Large intestine (tissue), 3 donors: ENCODE measurements at regions not wholly inside any gene's neighbourhood (a gene's known extent, or its start where the extent isn't known, plus 50 kb on each side); places are given as distances from the start of the nearest gene placed in this dataset.

Source experiments
- DNase-seq, 2 donors: peaks; one replicate each; pipeline versions ENCODE4 v3.0.0 to v3.0.0-alpha.2; 2013
- H3K27ac ChIP-seq: one replicate; pipeline ENCODE4 v1.5.1; 2013; ENCODE audit warnings: low read length
- H3K27me3 ChIP-seq: 2 replicates; pipeline ENCODE4 v1.6.1; 2013; ENCODE audit warnings: low read length; ENCODE audit not compliant: control insufficient read depth, insufficient read depth
- H3K36me3 ChIP-seq: 2 replicates; pipeline ENCODE4 v1.6.1; 2013; ENCODE audit warnings: low read length; ENCODE audit not compliant: control insufficient read depth, insufficient read depth
- H3K4me1 ChIP-seq: one replicate; pipeline ENCODE4 v1.6.1; 2013; ENCODE audit warnings: low read length; ENCODE audit not compliant: control insufficient read depth, insufficient read depth
- H3K4me3 ChIP-seq: one replicate; pipeline ENCODE4 v1.5.1; 2013; ENCODE audit warnings: low read length
- H3K9me3 ChIP-seq: one replicate; pipeline ENCODE4 v1.6.1; 2013; ENCODE audit warnings: mild to moderate bottlenecking, low read depth, low read length, moderate library complexity; ENCODE audit not compliant: control insufficient read depth
- WGBS: methylation state at CpG from one replicate; pipeline ENCODE4 v1.1.5; 2013; ENCODE audit warnings: low lambda C conversion rate; ENCODE audit not compliant: insufficient coverage; 5-methylcytosine and 5-hydroxymethylcytosine counted together

- DNase-seq: no peak
- Histone ChIP-seq H3K4me1 (no peaks in the 10 kb centered on the region), H3K27me3 (no peaks in the 10 kb centered on the region), H3K27ac (no peak overlapping the region), H3K4me3 (no peak overlapping the region), H3K9me3 (no peaks in the 10 kb centered on the region), H3K36me3 (no peaks in the 10 kb centered on the region)
- WGBS: no CpG with 5 or more reads among the region's 3 CpGs
Observed at GRCh38 chr5:30908356-30908755, 285.1 kb upstream of the CDH6 start.

- Histone ChIP-seq H3K27me3 (peaks cover 2% of the 10 kb centered on the region), H3K36me3 (no peaks in the 10 kb centered on the region), H3K9me3 (no peaks in the 10 kb centered on the region), H3K27ac (no peak overlapping the region), H3K4me1 (no peaks in the 10 kb centered on the region), H3K4me3 (no peak overlapping the region)
- DNase-seq: no peak
Observed at GRCh38 chr5:30900367-30900766, 293.1 kb upstream of the CDH6 start.

- Histone ChIP-seq H3K36me3 (no peaks in the 10 kb centered on the region), H3K4me1 (no peaks in the 10 kb centered on the region), H3K27ac (no peak overlapping the region), H3K9me3 (no peaks in the 10 kb centered on the region), H3K27me3 (peaks cover 2% of the 10 kb centered on the region), H3K4me3 (no peak overlapping the region)
- 100% methylated on average over 1 of the region's 2 CpGs for WGBS
- DNase-seq: no peak
Observed at GRCh38 chr5:30894811-30895210, 298.7 kb upstream of the CDH6 start.

GRCh38 chr5:30891660-30892059 is 301.8 kb upstream of the CDH6 start:
- Histone ChIP-seq H3K4me1 (no peaks in the 10 kb centered on the region), H3K4me3 (no peak overlapping the region), H3K27ac (no peak overlapping the region), H3K36me3 (no peaks in the 10 kb centered on the region), H3K9me3 (no peaks in the 10 kb centered on the region), H3K27me3 (no peaks in the 10 kb centered on the region)
- DNase-seq: no peak

- 100% methylated on average over 1 of the region's 2 CpGs for WGBS
- H3K27ac ChIP-seq: no peak overlapping the region
- H3K27me3 ChIP-seq: no peaks in the 10 kb centered on the region
- no peaks in the 10 kb centered on the region for H3K9me3 ChIP-seq
- H3K4me1 ChIP-seq: no peaks in the 10 kb centered on the region
- DNase-seq: no peak
- H3K36me3 ChIP-seq: no peaks in the 10 kb centered on the region
- no peak overlapping the region for H3K4me3 ChIP-seq
Observed at GRCh38 chr5:30890377-30890776, 303.1 kb upstream of the CDH6 start.

GRCh38 chr5:30880514-30880913 is 313.0 kb upstream of the CDH6 start:
- Histone ChIP-seq H3K4me1 (no peaks in the 10 kb centered on the region), H3K27ac (no peak overlapping the region), H3K9me3 (no peaks in the 10 kb centered on the region), H3K36me3 (no peaks in the 10 kb centered on the region), H3K27me3 (no peaks in the 10 kb centered on the region), H3K4me3 (no peak overlapping the region)
- WGBS: no CpG with 5 or more reads among the region's 3 CpGs
- DNase-seq: no peak

GRCh38 chr5:30879887-30880286 is 313.6 kb upstream of the CDH6 start:
- Histone ChIP-seq H3K27ac (no peak overlapping the region), H3K9me3 (no peaks in the 10 kb centered on the region), H3K36me3 (no peaks in the 10 kb centered on the region), H3K27me3 (no peaks in the 10 kb centered on the region), H3K4me1 (no peaks in the 10 kb centered on the region), H3K4me3 (no peak overlapping the region)
- 100% methylated on average over 2 of the region's 2 CpGs for WGBS
- DNase-seq: no peak

- WGBS: no CpG with 5 or more reads among the region's 1 CpG
- Histone ChIP-seq H3K4me3 (no peak overlapping the region), H3K9me3 (no peaks in the 10 kb centered on the region), H3K4me1 (no peaks in the 10 kb centered on the region), H3K27ac (no peak overlapping the region), H3K36me3 (no peaks in the 10 kb centered on the region), H3K27me3 (no peaks in the 10 kb centered on the region)
- DNase-seq: no peak
Observed at GRCh38 chr5:30878746-30879145, 314.7 kb upstream of the CDH6 start.

GRCh38 chr5:30878296-30878695 is 315.2 kb upstream of the CDH6 start:
- H3K27ac ChIP-seq: no peak overlapping the region
- H3K9me3 ChIP-seq: no peaks in the 10 kb centered on the region
- H3K36me3 ChIP-seq: no peaks in the 10 kb centered on the region
- no peak for DNase-seq
- no peaks in the 10 kb centered on the region for H3K27me3 ChIP-seq
- no peak overlapping the region for H3K4me3 ChIP-seq
- no peaks in the 10 kb centered on the region for H3K4me1 ChIP-seq
- no CpG with 5 or more reads among the region's 10 CpGs for WGBS

- Histone ChIP-seq H3K4me1 (no peaks in the 10 kb centered on the region), H3K9me3 (no peaks in the 10 kb centered on the region), H3K27ac (no peak overlapping the region), H3K27me3 (no peaks in the 10 kb centered on the region), H3K36me3 (no peaks in the 10 kb centered on the region), H3K4me3 (no peak overlapping the region)
- DNase-seq: no peak
- no CpG with 5 or more reads among the region's 10 CpGs for WGBS
Observed at GRCh38 chr5:30874241-30875034, 319.0 kb upstream of the CDH6 start.

GRCh38 chr5:30871196-30871595 is 322.3 kb upstream of the CDH6 start:
- Histone ChIP-seq H3K4me1 (no peaks in the 10 kb centered on the region), H3K27me3 (no peaks in the 10 kb centered on the region), H3K36me3 (no peaks in the 10 kb centered on the region), H3K9me3 (no peaks in the 10 kb centered on the region), H3K4me3 (no peak overlapping the region), H3K27ac (no peak overlapping the region)
- no CpG with 5 or more reads among the region's 3 CpGs for WGBS
- DNase-seq: no peak
